ENCODE measurements at regions not wholly inside any gene's neighbourhood (a gene's known extent, or its start where the extent isn't known, plus 50 kb on each side); places are given as distances from the start of the nearest gene placed in this dataset.

DNA sequence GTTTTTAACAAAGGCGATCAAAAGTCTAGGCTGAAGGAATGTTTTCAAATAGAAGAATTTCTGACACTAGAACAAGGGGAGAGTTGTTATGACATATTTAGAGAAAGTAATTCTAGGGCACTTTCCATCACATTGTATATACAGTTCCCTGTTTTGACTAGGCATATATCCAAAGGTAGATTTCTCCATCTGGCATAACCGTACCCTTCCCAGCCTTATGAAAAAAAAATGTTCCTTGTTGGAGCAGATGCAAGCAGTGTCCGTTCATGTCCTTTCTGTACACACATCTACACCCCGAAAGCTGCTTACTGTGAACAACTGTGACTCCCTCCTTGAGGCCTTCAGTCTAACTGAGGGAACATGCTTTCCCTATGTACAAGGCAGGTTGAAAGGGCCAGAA lies 271.7 kb upstream of the GBE1 start:
- Histone ChIP-seq H3K9ac (ENCODE audit: low read length) (no peak overlapping the region), H3K9me2 (replicated peaks; ENCODE audit: insufficient read depth, low read length) (no peaks in the 10 kb centered on the region), H3K4me2 (ENCODE audit: low read depth, low read length) (no peak overlapping the region), H3K36me3 (replicated peaks; ENCODE audit: insufficient read depth, low read length) (no peaks in the 10 kb centered on the region), H3F3A (ENCODE audit: insufficient read depth, low read length) (no peaks in the 10 kb centered on the region), H3K27me3 (replicated peaks; ENCODE audit: insufficient read depth, low read length) (no peaks in the 10 kb centered on the region), H3K4me3 (ENCODE audit: low read length) (no peak overlapping the region), H3K4me1 (ENCODE audit: low read length) (no peaks in the 10 kb centered on the region), H4K20me1 (ENCODE audit: insufficient read depth, low read length) (no peaks in the 10 kb centered on the region), H3K79me2 (ENCODE audit: low read length) (no peaks in the 10 kb centered on the region), H3K27ac (ENCODE audit: low read length) (no peak overlapping the region), H3K9me3 (replicated peaks; ENCODE audit: insufficient read depth, low read length) (no peaks in the 10 kb centered on the region), H2AFZ (ENCODE audit: low read length) (no peak overlapping the region)
- no peak for DNase-seq
- TF ChIP-seq, protein P1, sequence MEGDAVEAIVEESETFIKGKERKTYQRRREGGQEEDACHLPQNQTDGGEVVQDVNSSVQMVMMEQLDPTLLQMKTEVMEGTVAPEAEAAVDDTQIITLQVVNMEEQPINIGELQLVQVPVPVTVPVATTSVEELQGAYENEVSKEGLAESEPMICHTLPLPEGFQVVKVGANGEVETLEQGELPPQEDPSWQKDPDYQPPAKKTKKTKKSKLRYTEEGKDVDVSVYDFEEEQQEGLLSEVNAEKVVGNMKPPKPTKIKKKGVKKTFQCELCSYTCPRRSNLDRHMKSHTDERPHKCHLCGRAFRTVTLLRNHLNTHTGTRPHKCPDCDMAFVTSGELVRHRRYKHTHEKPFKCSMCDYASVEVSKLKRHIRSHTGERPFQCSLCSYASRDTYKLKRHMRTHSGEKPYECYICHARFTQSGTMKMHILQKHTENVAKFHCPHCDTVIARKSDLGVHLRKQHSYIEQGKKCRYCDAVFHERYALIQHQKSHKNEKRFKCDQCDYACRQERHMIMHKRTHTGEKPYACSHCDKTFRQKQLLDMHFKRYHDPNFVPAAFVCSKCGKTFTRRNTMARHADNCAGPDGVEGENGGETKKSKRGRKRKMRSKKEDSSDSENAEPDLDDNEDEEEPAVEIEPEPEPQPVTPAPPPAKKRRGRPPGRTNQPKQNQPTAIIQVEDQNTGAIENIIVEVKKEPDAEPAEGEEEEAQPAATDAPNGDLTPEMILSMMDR (IDR thresholded peaks at IDR 0.05; ENCODE audit: low read length) = no peak
- TF ChIP-seq EZH2phosphoT487 (IDR thresholded peaks at IDR 0.05; ENCODE audit: low read length) (no peak), EZH2 (optimal IDR thresholded peaks at IDR 0.05; ENCODE audit: low read depth, low read length) (no peak)

DNA sequence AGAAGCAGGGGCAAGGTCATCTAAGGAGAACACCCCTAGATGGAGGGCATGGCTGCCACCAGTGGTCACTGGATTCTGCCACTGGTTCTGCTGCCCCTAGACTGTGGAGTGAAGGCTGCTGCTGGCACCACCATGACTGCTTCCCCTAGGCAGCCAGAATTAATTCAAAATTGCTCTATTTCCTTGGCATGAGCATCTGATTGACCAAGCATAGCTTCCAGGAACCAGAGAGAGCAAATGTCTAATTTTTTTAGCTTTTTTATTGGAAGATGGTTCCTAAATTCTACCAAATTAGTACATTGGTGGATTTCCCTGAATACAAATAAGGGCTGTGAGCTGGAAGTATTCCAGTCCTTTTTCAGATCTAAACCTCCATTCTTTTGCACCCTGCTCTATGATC lies 270.2 kb upstream of the GBE1 start:
- no peak overlapping the region for H3K9ac ChIP-seq (ENCODE audit: low read length)
- no peaks in the 10 kb centered on the region for H3K36me3 ChIP-seq (replicated peaks; ENCODE audit: insufficient read depth, low read length)
- no peak overlapping the region for H3K4me2 ChIP-seq (ENCODE audit: low read depth, low read length)
- no peaks in the 10 kb centered on the region for H3F3A ChIP-seq (ENCODE audit: insufficient read depth, low read length)
- no peak overlapping the region for H2AFZ ChIP-seq (ENCODE audit: low read length)
- H4K20me1 ChIP-seq (ENCODE audit: insufficient read depth, low read length) = no peaks in the 10 kb centered on the region
- H3K9me3 ChIP-seq (replicated peaks; ENCODE audit: insufficient read depth, low read length) = no peaks in the 10 kb centered on the region
- no peaks in the 10 kb centered on the region for H3K79me2 ChIP-seq (ENCODE audit: low read length)
- TF ChIP-seq, protein P1 (IDR thresholded peaks at IDR 0.05; ENCODE audit: low read length) = no peak
- TF ChIP-seq EZH2phosphoT487 (IDR thresholded peaks at IDR 0.05; ENCODE audit: low read length) (no peak), EZH2 (optimal IDR thresholded peaks at IDR 0.05; ENCODE audit: low read depth, low read length) (no peak)
- DNase-seq = no peak
- H3K27me3 ChIP-seq (replicated peaks; ENCODE audit: insufficient read depth, low read length) = no peaks in the 10 kb centered on the region
- no peak overlapping the region for H3K27ac ChIP-seq (ENCODE audit: low read length)
- no peaks in the 10 kb centered on the region for H3K9me2 ChIP-seq (replicated peaks; ENCODE audit: insufficient read depth, low read length)
- no peak overlapping the region for H3K4me3 ChIP-seq (ENCODE audit: low read length)
- no peaks in the 10 kb centered on the region for H3K4me1 ChIP-seq (ENCODE audit: low read length)

DNA sequence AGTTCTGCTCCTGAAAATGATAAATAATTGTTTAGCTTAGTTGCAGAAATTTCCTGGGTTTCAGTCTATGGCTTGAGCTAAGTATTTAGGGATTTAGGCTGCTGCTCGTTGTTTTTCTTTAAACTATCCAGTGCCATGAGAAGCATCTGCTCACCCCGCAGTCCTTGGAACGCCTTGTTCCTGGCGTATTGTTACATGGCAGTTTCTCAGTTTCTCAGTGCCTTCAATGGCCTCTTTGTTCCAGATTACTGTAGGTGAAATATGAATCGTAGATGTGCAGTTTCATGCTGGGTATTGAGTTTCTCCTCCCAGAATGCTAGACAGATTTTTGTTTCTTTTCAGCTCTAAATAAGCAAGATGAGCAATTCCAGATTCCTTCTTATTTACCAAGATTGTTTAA lies 269.5 kb upstream of the GBE1 start:
- Histone ChIP-seq H3K4me2 (ENCODE audit: low read depth, low read length) (no peak overlapping the region), H3K27ac (ENCODE audit: low read length) (no peak overlapping the region), H3K36me3 (replicated peaks; ENCODE audit: insufficient read depth, low read length) (no peaks in the 10 kb centered on the region), H3K27me3 (replicated peaks; ENCODE audit: insufficient read depth, low read length) (no peaks in the 10 kb centered on the region), H3F3A (ENCODE audit: insufficient read depth, low read length) (no peaks in the 10 kb centered on the region), H2AFZ (ENCODE audit: low read length) (no peak overlapping the region), H3K4me1 (ENCODE audit: low read length) (no peaks in the 10 kb centered on the region), H3K79me2 (ENCODE audit: low read length) (no peaks in the 10 kb centered on the region), H4K20me1 (ENCODE audit: insufficient read depth, low read length) (no peaks in the 10 kb centered on the region), H3K9ac (ENCODE audit: low read length) (no peak overlapping the region), H3K9me2 (replicated peaks; ENCODE audit: insufficient read depth, low read length) (no peaks in the 10 kb centered on the region), H3K4me3 (ENCODE audit: low read length) (no peak overlapping the region), H3K9me3 (replicated peaks; ENCODE audit: insufficient read depth, low read length) (no peaks in the 10 kb centered on the region)
- DNase-seq = no peak
- TF ChIP-seq EZH2phosphoT487 (IDR thresholded peaks at IDR 0.05; ENCODE audit: low read length) (no peak), EZH2 (optimal IDR thresholded peaks at IDR 0.05; ENCODE audit: low read depth, low read length) (no peak)
- TF ChIP-seq, protein P1 (IDR thresholded peaks at IDR 0.05; ENCODE audit: low read length) = no peak

Data from MM.1S (cell line).